ENCODE measurements at regions not wholly inside any gene's neighbourhood (a gene's known extent, or its start where the extent isn't known, plus 50 kb on each side); places are given as distances from the start of the nearest gene placed in this dataset.

DNA sequence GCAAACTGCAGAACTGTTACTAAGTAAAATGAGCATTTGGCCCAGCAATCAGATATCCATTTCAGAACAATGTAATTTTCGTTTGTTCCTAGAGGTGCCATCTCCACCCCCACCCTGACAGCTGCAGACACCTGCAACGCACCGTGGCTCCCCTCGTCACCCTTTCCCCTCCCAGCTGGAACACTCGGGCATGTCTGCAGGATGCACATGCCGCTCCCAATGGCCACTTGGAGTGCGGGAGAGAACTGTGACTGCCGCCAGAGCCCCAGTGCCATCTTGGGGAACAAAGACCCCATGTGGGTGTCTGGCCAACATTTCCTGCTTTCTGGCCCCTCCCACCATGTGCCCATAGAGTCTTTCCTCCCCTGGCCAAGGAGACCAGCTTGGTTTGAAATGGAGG lies 436.2 kb downstream of the PCDH10 start:
- BruUV-seq (replicated peaks) = no TSS peak
- Histone ChIP-seq H3K9me3 (ENCODE audit: control insufficient read depth, insufficient read depth, low read length) (peaks cover 7% of the 10 kb centered on the region; the same call in 1 of the 2 replicates), H3K4ac (ENCODE audit: low read depth, low read length) (no peak overlapping the region), H3K4me1 (ENCODE audit: control insufficient read depth, insufficient read depth, low read length) (no peaks in the 10 kb centered on the region), H2BK120ac (ENCODE audit: low read depth, low read length) (no peak overlapping the region), H3K4me2 (ENCODE audit: low read depth, low read length) (no peak overlapping the region), H3K9me1 (ENCODE audit: insufficient read depth, low read length) (no peaks in the 10 kb centered on the region), H4K91ac (ENCODE audit: insufficient read depth, low read depth, low read length) (no peak overlapping the region), H2AK5ac (ENCODE audit: low read depth, low read length) (no peak overlapping the region), H2BK15ac (ENCODE audit: low read depth, low read length) (no peak overlapping the region), H3K36me3 (ENCODE audit: control insufficient read depth, insufficient read depth, low read length) (no peaks in the 10 kb centered on the region), H3K27me3 (ENCODE audit: control insufficient read depth, insufficient read depth, low read length) (no peaks in the 10 kb centered on the region), H2BK20ac (ENCODE audit: low read depth, low read length) (no peak overlapping the region), H3K56ac (ENCODE audit: extremely low read depth, insufficient read depth, low read length) (no peak overlapping the region), H3K79me1 (ENCODE audit: low read depth in 1 of 2, low read length in 2 of 2) (no peaks in the 10 kb centered on the region), H2AFZ (replicated peaks; ENCODE audit: low read length, poor library complexity) (no peak overlapping the region), H4K8ac (ENCODE audit: low read depth in 2 of 2, low read length in 2 of 2) (no peak overlapping the region), H4K5ac (ENCODE audit: low read depth, low read length) (no peak overlapping the region), H2BK5ac (ENCODE audit: low read depth, low read length, poor library complexity, severe bottlenecking) (no peak overlapping the region), H3K4me3 (ENCODE audit: insufficient read depth, low read depth, low read length) (no peak overlapping the region), H3K14ac (replicated peaks; ENCODE audit: low read depth, low read length) (no peak overlapping the region), H4K20me1 (ENCODE audit: insufficient read depth, low read length) (no peaks in the 10 kb centered on the region), H3K18ac (ENCODE audit: low read depth, low read length) (no peak overlapping the region), H2AK9ac (replicated peaks; ENCODE audit: low read depth, low read length, poor library complexity) (no peak overlapping the region), H3K23ac (ENCODE audit: low read depth, low read length) (no peak overlapping the region), H3K9ac (ENCODE audit: low read depth, low read length) (no peak overlapping the region), H3K27ac (ENCODE audit: insufficient read depth, low read length) (no peak overlapping the region)
- intact Hi-C loops (cut with micrococcal nuclease) (no loop called here), in situ Hi-C loops (cut with MboI; ENCODE audit: low sequenced_read_pairs) (no loop called here), dilution Hi-C loops (cut with HindIII; ENCODE audit: low sequenced_read_pairs, unreplicated experiment) (no loop called here)
- WGBS, 2 experiments (ENCODE audit: extremely low coverage in 2 of 2, insufficient read length in 1 of 2) = no CpG with 5 or more reads among the region's 8 CpGs
- CTCF ChIA-PET = no interaction called here
- TF ChIP-seq MAFK (IDR thresholded peaks at IDR 0.05; ENCODE audit: low read depth, low read length) (no peak), CTCF (conservative IDR thresholded peaks at IDR 0.05; ENCODE audit: low read depth, low read length) (no peak), RCOR1 (IDR thresholded peaks at IDR 0.05; ENCODE audit: insufficient replicate concordance, low read length) (no peak), MXI1 (IDR thresholded peaks at IDR 0.05; ENCODE audit: borderline replicate concordance, low read depth, low read length) (no peak), RFX5 (IDR thresholded peaks at IDR 0.05; ENCODE audit: low read depth, low read length) (no peak), SMC3 (IDR thresholded peaks at IDR 0.05; ENCODE audit: low read depth, low read length) (no peak)
- POLR2A ChIA-PET (ENCODE audit: unreplicated experiment) = no interaction called here
- ATAC-seq (ENCODE audit: low read depth) (no peak), DNase-seq (no peak)

Data from IMR-90 (cell line).